ENCODE measurements at regions not wholly inside any gene's neighbourhood (a gene's known extent, or its start where the extent isn't known, plus 50 kb on each side); places are given as distances from the start of the nearest gene placed in this dataset.
"Not testable (repeated sequence)": the region's sequence is repeated elsewhere in the genome, so short reads cannot be mapped to it uniquely, and the experiment has no call there.

DNA sequence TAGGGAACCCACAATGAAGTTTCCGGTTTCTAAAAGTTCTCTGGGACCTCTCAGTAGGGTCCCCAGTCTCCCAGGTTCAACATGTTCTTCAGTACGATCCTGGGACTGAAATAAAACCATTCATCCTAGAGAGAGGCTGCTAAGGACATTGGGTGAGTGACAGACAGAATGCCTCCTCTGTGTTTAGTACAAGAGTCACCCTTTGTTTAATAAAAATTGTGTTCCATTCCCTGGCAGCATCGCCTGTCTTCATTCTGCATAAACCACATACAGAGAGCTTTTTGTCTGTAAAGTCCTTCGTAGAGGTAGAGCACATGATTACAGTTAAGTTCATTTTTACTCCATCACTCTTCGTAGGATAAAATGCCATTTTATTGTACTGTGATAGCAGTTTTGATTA, 95.3 kb upstream of the GPR12 start:
- H3K36me3 ChIP-seq (ENCODE audit: control insufficient read depth in 2 of 2, extremely low read depth in 1 of 2, insufficient read depth in 1 of 2, low read length in 1 of 2) = no peaks in the 10 kb centered on the region
- peaks cover 0 to 5% (median 4%) of the 10 kb centered on the region in 3 donors for H3K9me3 Mint-ChIP-seq
- no peak overlapping the region for H3K4me3 Mint-ChIP-seq
- H3K27ac ChIP-seq (ENCODE audit: low read length) = no peak overlapping the region
- ATAC-seq (replicated peaks in 1 of 4) = no peak
- POLR2A ChIA-PET = no interaction called here
- H3K27ac Mint-ChIP-seq = no peak overlapping the region
- 63% methylated on average over 1 of the region's 5 CpGs for WGBS (ENCODE audit: insufficient coverage)
- no peaks in the 10 kb centered on the region for H3K4me1 Mint-ChIP-seq
- no peaks in the 10 kb centered on the region for H3K4me1 ChIP-seq (ENCODE audit: control insufficient read depth in 1 of 2, extremely low read depth in 1 of 2, insufficient read depth in 2 of 2, low read length in 2 of 2)
- H3K27me3 ChIP-seq (replicated peaks in 1 of 2; ENCODE audit: control insufficient read depth in 2 of 2, extremely low read depth in 1 of 2, insufficient read depth in 2 of 2, low read length in 1 of 2) = peaks cover 0 to 18% of the 10 kb centered on the region in 2 experiments
- no peaks in the 10 kb centered on the region for H3K36me3 Mint-ChIP-seq
- peaks cover 39% of the 10 kb centered on the region in 2 donors for H3K27me3 Mint-ChIP-seq
- no peaks in the 10 kb centered on the region for H3K9me3 ChIP-seq
- no peak for DNase-seq
- H3K4me3 ChIP-seq (ENCODE audit: control insufficient read depth in 1 of 2, extremely low read depth in 1 of 2, low read length in 1 of 2) = no peak overlapping the region
- CTCF ChIA-PET = no interaction called here

DNA sequence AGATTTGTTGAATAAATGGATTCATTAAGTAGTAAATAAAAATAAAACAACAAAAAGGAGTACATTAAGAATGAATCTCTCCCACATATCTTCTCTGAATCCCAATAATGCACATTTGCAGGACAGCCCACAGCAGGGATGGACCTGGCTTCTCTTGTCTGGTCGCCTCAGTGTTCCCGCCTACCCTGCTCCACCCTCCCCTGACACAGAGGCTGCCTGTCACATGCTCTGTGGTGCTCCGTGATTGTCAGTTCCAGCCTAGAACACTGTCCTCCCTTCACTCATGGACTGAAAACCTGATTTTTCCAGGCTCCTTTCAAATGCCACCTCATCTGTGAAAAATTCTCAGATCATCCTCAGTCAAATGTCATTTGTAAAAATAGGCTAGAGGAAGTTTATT, 94.5 kb upstream of the GPR12 start:
- ATAC-seq (replicated peaks in 1 of 4) = no peak

DNA sequence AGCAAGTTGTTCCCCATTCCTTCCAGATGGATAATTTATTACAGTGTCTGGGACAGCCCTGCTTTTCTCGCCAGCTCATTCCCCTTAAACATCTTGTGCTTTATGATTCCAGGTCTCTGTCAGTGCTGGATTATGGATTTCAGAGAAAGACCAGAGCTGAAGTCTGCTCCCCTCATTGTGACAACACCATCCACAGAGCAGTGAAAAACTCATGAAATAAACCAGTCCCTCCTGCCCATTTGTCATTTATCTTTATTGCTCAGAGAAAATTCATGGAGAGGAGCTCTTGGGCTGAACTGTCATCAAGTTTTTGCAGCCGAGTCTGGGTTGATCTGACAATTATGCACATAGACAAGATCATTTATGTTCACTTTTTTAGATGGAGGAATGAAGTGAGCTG, 92.7 kb upstream of the GPR12 start:
- Mint-ChIP-seq H3K27me3 (peaks cover 26 to 31% of the 10 kb centered on the region in 2 donors), H3K9me3 (peaks cover 0 to 4% (median 0%) of the 10 kb centered on the region in 3 donors), H3K4me3 (no peak overlapping the region), H3K4me1 (no peaks in the 10 kb centered on the region), H3K27ac (no peak overlapping the region), H3K36me3 (no peaks in the 10 kb centered on the region)
- no peaks in the 10 kb centered on the region for H3K36me3 ChIP-seq (ENCODE audit: control insufficient read depth in 2 of 2, extremely low read depth in 1 of 2, insufficient read depth in 1 of 2, low read length in 1 of 2)
- no peak overlapping the region for H3K4me3 ChIP-seq (ENCODE audit: control insufficient read depth in 1 of 2, extremely low read depth in 1 of 2, low read length in 1 of 2)
- no peak for ATAC-seq (replicated peaks in 1 of 4)
- H3K4me1 ChIP-seq (ENCODE audit: control insufficient read depth in 1 of 2, extremely low read depth in 1 of 2, insufficient read depth in 2 of 2, low read length in 2 of 2) = no peaks in the 10 kb centered on the region
- no peak overlapping the region for H3K27ac ChIP-seq (ENCODE audit: low read length)
- ChIA-PET POLR2A (no interaction called here), CTCF (no interaction called here)
- DNase-seq = no peak
- peaks cover 0 to 12% of the 10 kb centered on the region in 2 experiments for H3K27me3 ChIP-seq (replicated peaks in 1 of 2; ENCODE audit: control insufficient read depth in 2 of 2, extremely low read depth in 1 of 2, insufficient read depth in 2 of 2, low read length in 1 of 2)
- no peaks in the 10 kb centered on the region for H3K9me3 ChIP-seq
- WGBS (ENCODE audit: insufficient coverage) = no CpG with 5 or more reads among the region's 2 CpGs

More for the DNA sequence above, 94.5 kb upstream of the GPR12 start:
- H3K36me3 Mint-ChIP-seq = no peaks in the 10 kb centered on the region
- Histone ChIP-seq H3K4me1 (ENCODE audit: control insufficient read depth in 1 of 2, extremely low read depth in 1 of 2, insufficient read depth in 2 of 2, low read length in 2 of 2) (no peaks in the 10 kb centered on the region), H3K27me3 (replicated peaks in 1 of 2; ENCODE audit: control insufficient read depth in 2 of 2, extremely low read depth in 1 of 2, insufficient read depth in 2 of 2, low read length in 1 of 2) (peaks cover 0 to 18% of the 10 kb centered on the region in 2 experiments), H3K27ac (ENCODE audit: low read length) (no peak overlapping the region), H3K4me3 (ENCODE audit: control insufficient read depth in 1 of 2, extremely low read depth in 1 of 2, low read length in 1 of 2) (no peak overlapping the region), H3K9me3 (no peaks in the 10 kb centered on the region), H3K36me3 (ENCODE audit: control insufficient read depth in 2 of 2, extremely low read depth in 1 of 2, insufficient read depth in 1 of 2, low read length in 1 of 2) (no peaks in the 10 kb centered on the region)
- H3K4me3 Mint-ChIP-seq = no peak overlapping the region
- H3K4me1 Mint-ChIP-seq = no peaks in the 10 kb centered on the region
- ChIA-PET CTCF (no interaction called here), POLR2A (no interaction called here)
- peaks cover 37 to 41% of the 10 kb centered on the region in 2 donors for H3K27me3 Mint-ChIP-seq
- 78% methylated on average over 3 of the region's 3 CpGs for WGBS (ENCODE audit: insufficient coverage)
- H3K27ac Mint-ChIP-seq = no peak overlapping the region
- peaks cover 0 to 4% (median 4%) of the 10 kb centered on the region in 3 donors for H3K9me3 Mint-ChIP-seq
- DNase-seq = no peak

DNA sequence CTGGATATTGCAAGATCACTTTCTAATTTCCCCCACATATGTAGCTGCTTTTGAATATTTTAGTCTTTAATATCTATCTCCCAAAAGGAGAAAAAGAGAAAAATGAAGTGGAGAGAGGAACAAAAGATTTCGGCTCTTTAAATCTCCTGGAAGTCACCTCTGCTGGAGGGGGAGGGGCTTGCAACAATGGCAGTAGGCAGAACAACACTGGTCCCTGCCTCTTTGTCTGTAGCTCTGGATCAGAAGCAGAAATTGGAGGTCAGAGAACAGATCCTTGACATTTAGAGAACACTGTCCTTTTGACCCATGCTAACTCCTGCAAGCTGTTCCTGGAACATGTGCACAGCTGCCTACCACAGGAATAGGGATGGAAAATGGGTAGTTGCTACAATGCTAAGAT, 86.7 kb upstream of the GPR12 start:
- Mint-ChIP-seq H3K4me1 (no peaks in the 10 kb centered on the region), H3K27me3 (peaks cover 18 to 24% of the 10 kb centered on the region in 2 donors), H3K9me3 (peaks cover 0 to 4% (median 0%) of the 10 kb centered on the region in 3 donors), H3K36me3 (no peaks in the 10 kb centered on the region), H3K4me3 (no peak overlapping the region), H3K27ac (no peak overlapping the region)
- Histone ChIP-seq H3K36me3 (ENCODE audit: control insufficient read depth in 2 of 2, extremely low read depth in 1 of 2, insufficient read depth in 1 of 2, low read length in 1 of 2) (no peaks in the 10 kb centered on the region), H3K9me3 (no peaks in the 10 kb centered on the region), H3K4me1 (ENCODE audit: control insufficient read depth in 1 of 2, extremely low read depth in 1 of 2, insufficient read depth in 2 of 2, low read length in 2 of 2) (no peaks in the 10 kb centered on the region), H3K4me3 (ENCODE audit: control insufficient read depth in 1 of 2, extremely low read depth in 1 of 2, low read length in 1 of 2) (no peak overlapping the region), H3K27ac (ENCODE audit: low read length) (no peak overlapping the region), H3K27me3 (replicated peaks in 1 of 2; ENCODE audit: control insufficient read depth in 2 of 2, extremely low read depth in 1 of 2, insufficient read depth in 2 of 2, low read length in 1 of 2) (peaks cover 0 to 6% of the 10 kb centered on the region in 2 experiments)
- ChIA-PET POLR2A (no interaction called here), CTCF (interaction anchor here in 1 of 2 donors (0.6 kb wide), 1 partner anchor 802 kb away, joined by 6 read pairs; no protein-coding TSS in a partner anchor)
- DNase-seq (no peak), ATAC-seq (replicated peaks in 1 of 4) (no peak)
- 43% methylated on average over 1 of the region's 1 CpG for WGBS (ENCODE audit: insufficient coverage)

DNA sequence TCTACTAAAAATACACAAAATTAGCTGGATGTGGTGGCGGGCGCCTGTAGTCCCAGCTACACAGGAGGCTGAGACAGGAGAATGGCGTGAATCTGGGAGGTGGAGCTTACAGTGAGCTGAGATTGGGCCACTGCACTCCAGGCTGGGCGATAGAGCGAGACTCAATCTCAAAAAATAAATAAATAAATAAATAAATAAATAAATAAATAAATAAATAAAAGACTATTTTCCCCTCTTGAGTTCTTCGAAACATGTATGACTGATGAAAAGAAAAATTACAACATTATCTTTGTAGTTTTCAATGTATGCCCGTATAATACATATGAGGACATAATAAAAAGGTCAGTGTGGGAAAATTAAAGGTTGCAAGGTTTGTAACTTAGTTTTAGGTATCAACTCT, 84.5 kb upstream of the GPR12 start:
- H3K4me1 Mint-ChIP-seq; CTCF ChIA-PET; H3K27ac ChIP-seq (ENCODE audit: low read length); H3K36me3 Mint-ChIP-seq; H3K27me3 ChIP-seq (replicated peaks in 1 of 2; ENCODE audit: control insufficient read depth in 2 of 2, extremely low read depth in 1 of 2, insufficient read depth in 2 of 2, low read length in 1 of 2); H3K4me3 ChIP-seq (ENCODE audit: control insufficient read depth in 1 of 2, extremely low read depth in 1 of 2, low read length in 1 of 2); DNase-seq; H3K27ac Mint-ChIP-seq; POLR2A ChIA-PET; H3K9me3 Mint-ChIP-seq; H3K4me3 Mint-ChIP-seq; H3K4me1 ChIP-seq (ENCODE audit: control insufficient read depth in 1 of 2, extremely low read depth in 1 of 2, insufficient read depth in 2 of 2, low read length in 2 of 2); H3K9me3 ChIP-seq; H3K36me3 ChIP-seq (ENCODE audit: control insufficient read depth in 2 of 2, extremely low read depth in 1 of 2, insufficient read depth in 1 of 2, low read length in 1 of 2); ATAC-seq (replicated peaks in 1 of 4): not testable (repeated sequence)
- peaks cover 13 to 17% of the 10 kb centered on the region in 2 donors for H3K27me3 Mint-ChIP-seq
- no CpG with 5 or more reads among the region's 7 CpGs for WGBS (ENCODE audit: insufficient coverage)

DNA sequence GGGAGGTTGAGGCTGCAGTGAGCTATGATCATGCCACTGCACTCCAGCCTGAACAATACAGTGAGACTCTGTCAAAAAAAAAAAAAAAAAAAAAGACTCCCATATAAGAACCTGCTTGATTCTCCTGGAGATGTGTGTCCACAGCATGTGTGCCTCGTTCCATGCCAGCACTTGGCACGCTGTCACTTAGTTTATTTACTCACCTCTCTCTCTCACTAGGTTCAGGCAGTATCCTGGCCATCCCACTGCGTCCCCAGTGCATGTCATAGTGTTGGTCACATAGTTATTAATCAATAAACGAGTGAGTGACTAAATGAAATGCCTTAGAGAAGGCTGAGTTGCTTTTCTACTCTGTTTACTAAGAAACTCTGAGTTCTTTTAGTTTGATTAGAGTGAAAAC, 79.1 kb upstream of the GPR12 start:
- Histone ChIP-seq H3K36me3 (ENCODE audit: control insufficient read depth in 2 of 2, extremely low read depth in 1 of 2, insufficient read depth in 1 of 2, low read length in 1 of 2) (no peaks in the 10 kb centered on the region), H3K4me1 (ENCODE audit: control insufficient read depth in 1 of 2, extremely low read depth in 1 of 2, insufficient read depth in 2 of 2, low read length in 2 of 2) (no peaks in the 10 kb centered on the region), H3K27me3 (replicated peaks in 1 of 2; ENCODE audit: control insufficient read depth in 2 of 2, extremely low read depth in 1 of 2, insufficient read depth in 2 of 2, low read length in 1 of 2) (peaks cover 3 to 20% of the 10 kb centered on the region in 2 experiments), H3K4me3 (ENCODE audit: control insufficient read depth in 1 of 2, extremely low read depth in 1 of 2, low read length in 1 of 2) (no peak overlapping the region), H3K27ac (ENCODE audit: low read length) (no peak overlapping the region), H3K9me3 (no peaks in the 10 kb centered on the region)
- H3K27ac Mint-ChIP-seq = no peak overlapping the region
- CTCF ChIA-PET = interaction anchor here in 1 of 2 donors (0.6 kb wide), 1 partner anchor 1239 kb away, joined by 3 read pairs; no protein-coding TSS in a partner anchor
- peaks cover 13 to 28% of the 10 kb centered on the region in 2 donors for H3K27me3 Mint-ChIP-seq
- H3K9me3 Mint-ChIP-seq = no peaks in the 10 kb centered on the region
- ATAC-seq (replicated peaks in 1 of 4) = no peak
- POLR2A ChIA-PET = no interaction called here
- H3K4me3 Mint-ChIP-seq = no peak overlapping the region
- no peak for DNase-seq
- WGBS (ENCODE audit: insufficient coverage) = 55% methylated on average over 2 of the region's 4 CpGs
- no peaks in the 10 kb centered on the region for H3K36me3 Mint-ChIP-seq
- no peaks in the 10 kb centered on the region for H3K4me1 Mint-ChIP-seq

DNA sequence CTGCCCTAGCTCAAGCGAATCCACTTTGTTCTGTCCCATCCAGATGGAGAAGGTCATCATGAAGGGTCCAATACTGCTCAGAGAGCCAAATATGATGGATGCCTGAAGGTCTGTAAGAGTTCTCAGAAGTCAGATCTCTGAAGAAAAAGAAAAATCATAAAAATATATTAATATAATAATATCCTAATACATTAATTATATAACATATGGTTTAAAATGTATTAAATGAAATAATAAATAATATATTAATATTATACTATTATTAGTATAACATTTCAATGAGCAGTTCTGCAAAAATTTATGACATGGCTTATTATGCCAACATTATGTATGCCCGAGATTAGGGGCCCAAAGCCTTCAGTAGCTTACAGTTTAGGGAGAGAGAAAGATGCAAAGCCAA, 78.2 kb upstream of the GPR12 start:
- POLR2A ChIA-PET = interaction anchor here in 1 of 2 donors (0.7 kb wide), 1 partner anchor 510 kb away, joined by 3 read pairs; no protein-coding TSS in a partner anchor
- Mint-ChIP-seq H3K36me3 (no peaks in the 10 kb centered on the region), H3K27ac (no peak overlapping the region), H3K4me1 (no peaks in the 10 kb centered on the region), H3K27me3 (peaks cover 13 to 28% of the 10 kb centered on the region in 2 donors), H3K9me3 (no peaks in the 10 kb centered on the region), H3K4me3 (no peak overlapping the region)
- Histone ChIP-seq H3K27ac (ENCODE audit: low read length) (no peak overlapping the region), H3K27me3 (replicated peaks in 1 of 2; ENCODE audit: control insufficient read depth in 2 of 2, extremely low read depth in 1 of 2, insufficient read depth in 2 of 2, low read length in 1 of 2) (peaks cover 3 to 20% of the 10 kb centered on the region in 2 experiments), H3K9me3 (no peaks in the 10 kb centered on the region), H3K4me3 (ENCODE audit: control insufficient read depth in 1 of 2, extremely low read depth in 1 of 2, low read length in 1 of 2) (no peak overlapping the region), H3K4me1 (ENCODE audit: control insufficient read depth in 1 of 2, extremely low read depth in 1 of 2, insufficient read depth in 2 of 2, low read length in 2 of 2) (no peaks in the 10 kb centered on the region), H3K36me3 (ENCODE audit: control insufficient read depth in 2 of 2, extremely low read depth in 1 of 2, insufficient read depth in 1 of 2, low read length in 1 of 2) (no peaks in the 10 kb centered on the region)
- 61% methylated on average over 2 of the region's 2 CpGs for WGBS (ENCODE audit: insufficient coverage)
- DNase-seq (no peak), ATAC-seq (replicated peaks in 1 of 4) (no peak)
- CTCF ChIA-PET = no interaction called here
